GM23338 (cell line): ENCODE measurements at regions not wholly inside any gene's neighbourhood (a gene's known extent, or its start where the extent isn't known, plus 50 kb on each side); places are given as distances from the start of the nearest gene placed in this dataset.

Experiments used
- ATAC-seq: fragments of 200-7000 bp; cut with Tn5 transposase; 3 replicates; pipeline ENCODE4 v1.9.1; 2020
- DNase-seq: peaks from one replicate; pipeline ENCODE4 v3.0.0-alpha.2; 2015; ENCODE audit warnings: low spot score
- H2AFZ ChIP-seq: fragments of 200-600 bp; sonication (generic); 2 replicates; pipeline ENCODE4 v1.8.0; 2016; ENCODE audit warnings: antibody characterized with exemption, mild to moderate bottlenecking, moderate library complexity
- H3F3A ChIP-seq: fragments of 200-600 bp; sonication (generic); replicated peaks from 2 replicates; pipeline ENCODE4 v1.8.0; 2017; ENCODE audit warnings: antibody characterized with exemption, mixed run types, low read depth
- H3K27ac ChIP-seq: fragments of 200-600 bp; sonication (generic); 2 replicates; pipeline ENCODE4 v1.6.1; 2016; ENCODE audit warnings: low read depth
- H3K27me3 ChIP-seq: fragments of 200-600 bp; sonication (generic); 2 replicates; pipeline ENCODE4 v1.8.0; 2016; ENCODE audit warnings: mild to moderate bottlenecking, mixed run types, moderate library complexity; ENCODE audit not compliant: insufficient read depth
- H3K36me3 ChIP-seq: fragments of 200-600 bp; sonication (generic); 2 replicates; pipeline ENCODE4 v1.8.0; 2016; ENCODE audit warnings: mild to moderate bottlenecking; ENCODE audit not compliant: insufficient read depth
- H3K4me1 ChIP-seq: fragments of 200-600 bp; sonication (generic); 2 replicates; pipeline ENCODE4 v1.8.0; 2016; ENCODE audit warnings: mild to moderate bottlenecking, moderate library complexity; ENCODE audit not compliant: insufficient read depth
- H3K4me2 ChIP-seq: fragments of 200-600 bp; sonication (generic); 2 replicates; pipeline ENCODE4 v1.7.1; 2017; ENCODE audit warnings: mixed run types
- H3K4me3 ChIP-seq: fragments of 200-600 bp; sonication (generic); 2 replicates; pipeline ENCODE4 v1.6.1; 2016; ENCODE audit warnings: mixed run types
- H3K79me2 ChIP-seq: fragments of 200-600 bp; sonication (generic); replicated peaks from 2 replicates; pipeline ENCODE4 v1.8.0; 2017; ENCODE audit warnings: mild to moderate bottlenecking; ENCODE audit not compliant: insufficient read depth
- H3K9me2 ChIP-seq: fragments of 200-600 bp; sonication (generic); 2 replicates; pipeline ENCODE4 v1.8.0; 2017; ENCODE audit not compliant: insufficient read depth
- H4K20me1 ChIP-seq: fragments of 200-600 bp; sonication (generic); replicated peaks from 2 replicates; pipeline ENCODE4 v1.8.0; 2017; ENCODE audit warnings: mild to moderate bottlenecking; ENCODE audit not compliant: insufficient read depth
- H3K27ac Mint-ChIP-seq: 2 replicates; pipeline ENCODE4 v1.8.0; 2020; ENCODE audit warnings: inconsistent platforms, mild to moderate bottlenecking, moderate library complexity, mixed read lengths
- H3K27me3 Mint-ChIP-seq: 3 replicates; pipeline ENCODE4 v1.8.0; 2022; ENCODE audit warnings: low read depth, mild to moderate bottlenecking, moderate library complexity, mixed read lengths, inconsistent platforms; ENCODE audit not compliant: insufficient read depth, poor library complexity
- H3K36me3 Mint-ChIP-seq: 3 replicates; pipeline ENCODE4 v1.8.0; 2021; ENCODE audit warnings: low read depth, mild to moderate bottlenecking, inconsistent platforms, moderate library complexity, mixed read lengths
- H3K4me1 Mint-ChIP-seq: 3 replicates; pipeline ENCODE4 v1.8.0; 2020; ENCODE audit warnings: mild to moderate bottlenecking, inconsistent platforms, mixed read lengths
- H3K4me3 Mint-ChIP-seq: 3 replicates; pipeline ENCODE4 v1.8.0; 2021; ENCODE audit warnings: moderate library complexity, mild to moderate bottlenecking, inconsistent platforms, mixed read lengths
- H3K9me3 Mint-ChIP-seq: 3 replicates; pipeline ENCODE4 v1.8.0; 2020; ENCODE audit warnings: moderate library complexity, mild to moderate bottlenecking, inconsistent platforms, mixed read lengths
- CREB1 ChIP-seq: fragments of 250-450 bp; sonication (Bioruptor Pico); IDR thresholded peaks from 2 replicates; pipeline ENCODE4 v1.5.0; 2020; ENCODE audit warnings: low read depth, mild to moderate bottlenecking, moderate library complexity
- EZH2 ChIP-seq: fragments of 200-600 bp; sonication (generic); IDR thresholded peaks from one replicate; pipeline ENCODE4 v1.8.0; 2017; ENCODE audit warnings: antibody characterized with exemption, mild to moderate bottlenecking, low read depth; ENCODE audit not compliant: unreplicated experiment
- EZH2phosphoT487 ChIP-seq: fragments of 200-600 bp; sonication (generic); IDR thresholded peaks from one replicate; pipeline ENCODE4 v1.8.1; 2018; ENCODE audit warnings: antibody characterized with exemption; ENCODE audit not compliant: unreplicated experiment
- JUNB ChIP-seq: IDR thresholded peaks from one replicate; pipeline ENCODE4 v1.6.1; 2016; ENCODE audit warnings: antibody characterized with exemption; ENCODE audit not compliant: unreplicated experiment
- NANOG ChIP-seq: IDR thresholded peaks from 2 replicates; pipeline ENCODE4 v1.6.1; 2016; ENCODE audit warnings: antibody characterized with exemption, borderline replicate concordance
- POLR2AphosphoS5 ChIP-seq: IDR thresholded peaks from 2 replicates; pipeline ENCODE4 v1.6.1; 2016; ENCODE audit warnings: antibody characterized with exemption, low read depth
- STAT1 ChIP-seq: IDR thresholded peaks from one replicate; pipeline ENCODE4 v1.6.1; 2016; ENCODE audit warnings: antibody characterized with exemption; ENCODE audit not compliant: unreplicated experiment
- ZNF114 ChIP-seq: fragments of 250-450 bp; sonication (Bioruptor Pico); IDR thresholded peaks from 2 replicates; pipeline ENCODE4 v1.5.0; 2020; ENCODE audit warnings: mild to moderate bottlenecking, moderate library complexity
- ZNF331 ChIP-seq: fragments of 250-450 bp; sonication (Bioruptor Pico); IDR thresholded peaks from 2 replicates; pipeline ENCODE4 v1.5.0; 2020; ENCODE audit warnings: low read depth, mild to moderate bottlenecking, moderate library complexity
- TF ChIP-seq, protein P1 (sequence below): IDR thresholded peaks from 2 replicates; pipeline ENCODE4 v1.6.1; 2016; ENCODE audit warnings: antibody characterized with exemption
- TF ChIP-seq, protein P2 (sequence below): fragments of 250-450 bp; sonication (Bioruptor Pico); IDR thresholded peaks from 2 replicates; pipeline ENCODE4 v1.5.0; 2020; ENCODE audit warnings: mild to moderate bottlenecking, moderate library complexity
- TF ChIP-seq, protein P3 (sequence below): IDR thresholded peaks from one replicate; pipeline ENCODE4 v1.6.1; 2018; ENCODE audit warnings: antibody characterized with exemption; ENCODE audit not compliant: unreplicated experiment
- TF ChIP-seq, protein P4 (sequence below), 2 experiments: fragments of 200-600 bp in 1 of 2; sonication (generic) in 1 of 2; conservative IDR thresholded peaks; 2 replicates each; pipeline versions ENCODE4 v1.5.1 to v1.6.1; 2016 to 2017; ENCODE audit warnings: antibody characterized with exemption in 2 of 2, low read depth in 2 of 2, mild to moderate bottlenecking in 2 of 2, moderate library complexity in 1 of 2

DNA sequence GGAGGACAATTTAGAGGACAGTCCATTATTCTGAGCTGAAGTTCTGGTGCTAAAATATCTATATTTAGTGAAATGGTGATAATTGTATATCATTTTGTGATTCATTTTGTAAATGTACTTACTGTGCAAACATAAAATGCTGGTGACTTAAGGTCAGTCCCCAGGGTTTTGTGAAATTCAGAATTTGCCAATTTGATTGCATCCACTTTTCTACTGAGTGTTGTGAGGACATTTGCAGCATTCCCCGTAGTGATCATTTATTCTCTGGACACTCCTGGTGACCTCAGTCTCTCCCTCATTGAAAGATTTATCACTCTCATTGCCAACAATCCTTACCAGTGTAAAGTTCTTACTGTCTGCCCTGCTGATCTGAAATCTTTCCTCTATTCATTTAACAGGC lies 98.2 kb downstream of the SOCS6 start:
- no peaks in the 10 kb centered on the region; the same call in 2 of the 3 replicates for H3K9me3 Mint-ChIP-seq
- H3K4me3 Mint-ChIP-seq = no peak overlapping the region
- Histone ChIP-seq H3K9me2 (0 out of 2 replicates have a peak, but pooled peaks cover 3% of the 10 kb centered on the region), H2AFZ (no peak overlapping the region), H3K36me3 (no peaks in the 10 kb centered on the region), H3K79me2 (no peaks in the 10 kb centered on the region), H3K4me1 (no peaks in the 10 kb centered on the region), H3K4me2 (no peak overlapping the region), H3F3A (no peaks in the 10 kb centered on the region), H4K20me1 (no peaks in the 10 kb centered on the region), H3K4me3 (no peak overlapping the region), H3K27ac (no peak overlapping the region), H3K27me3 (no peaks in the 10 kb centered on the region)
- peaks cover 12% of the 10 kb centered on the region for H3K4me1 Mint-ChIP-seq
- H3K27ac Mint-ChIP-seq = no peak overlapping the region
- H3K36me3 Mint-ChIP-seq = no peaks in the 10 kb centered on the region
- TF ChIP-seq, protein P1, sequence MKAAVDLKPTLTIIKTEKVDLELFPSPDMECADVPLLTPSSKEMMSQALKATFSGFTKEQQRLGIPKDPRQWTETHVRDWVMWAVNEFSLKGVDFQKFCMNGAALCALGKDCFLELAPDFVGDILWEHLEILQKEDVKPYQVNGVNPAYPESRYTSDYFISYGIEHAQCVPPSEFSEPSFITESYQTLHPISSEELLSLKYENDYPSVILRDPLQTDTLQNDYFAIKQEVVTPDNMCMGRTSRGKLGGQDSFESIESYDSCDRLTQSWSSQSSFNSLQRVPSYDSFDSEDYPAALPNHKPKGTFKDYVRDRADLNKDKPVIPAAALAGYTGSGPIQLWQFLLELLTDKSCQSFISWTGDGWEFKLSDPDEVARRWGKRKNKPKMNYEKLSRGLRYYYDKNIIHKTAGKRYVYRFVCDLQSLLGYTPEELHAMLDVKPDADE = no peak
- TF ChIP-seq, protein P2, sequence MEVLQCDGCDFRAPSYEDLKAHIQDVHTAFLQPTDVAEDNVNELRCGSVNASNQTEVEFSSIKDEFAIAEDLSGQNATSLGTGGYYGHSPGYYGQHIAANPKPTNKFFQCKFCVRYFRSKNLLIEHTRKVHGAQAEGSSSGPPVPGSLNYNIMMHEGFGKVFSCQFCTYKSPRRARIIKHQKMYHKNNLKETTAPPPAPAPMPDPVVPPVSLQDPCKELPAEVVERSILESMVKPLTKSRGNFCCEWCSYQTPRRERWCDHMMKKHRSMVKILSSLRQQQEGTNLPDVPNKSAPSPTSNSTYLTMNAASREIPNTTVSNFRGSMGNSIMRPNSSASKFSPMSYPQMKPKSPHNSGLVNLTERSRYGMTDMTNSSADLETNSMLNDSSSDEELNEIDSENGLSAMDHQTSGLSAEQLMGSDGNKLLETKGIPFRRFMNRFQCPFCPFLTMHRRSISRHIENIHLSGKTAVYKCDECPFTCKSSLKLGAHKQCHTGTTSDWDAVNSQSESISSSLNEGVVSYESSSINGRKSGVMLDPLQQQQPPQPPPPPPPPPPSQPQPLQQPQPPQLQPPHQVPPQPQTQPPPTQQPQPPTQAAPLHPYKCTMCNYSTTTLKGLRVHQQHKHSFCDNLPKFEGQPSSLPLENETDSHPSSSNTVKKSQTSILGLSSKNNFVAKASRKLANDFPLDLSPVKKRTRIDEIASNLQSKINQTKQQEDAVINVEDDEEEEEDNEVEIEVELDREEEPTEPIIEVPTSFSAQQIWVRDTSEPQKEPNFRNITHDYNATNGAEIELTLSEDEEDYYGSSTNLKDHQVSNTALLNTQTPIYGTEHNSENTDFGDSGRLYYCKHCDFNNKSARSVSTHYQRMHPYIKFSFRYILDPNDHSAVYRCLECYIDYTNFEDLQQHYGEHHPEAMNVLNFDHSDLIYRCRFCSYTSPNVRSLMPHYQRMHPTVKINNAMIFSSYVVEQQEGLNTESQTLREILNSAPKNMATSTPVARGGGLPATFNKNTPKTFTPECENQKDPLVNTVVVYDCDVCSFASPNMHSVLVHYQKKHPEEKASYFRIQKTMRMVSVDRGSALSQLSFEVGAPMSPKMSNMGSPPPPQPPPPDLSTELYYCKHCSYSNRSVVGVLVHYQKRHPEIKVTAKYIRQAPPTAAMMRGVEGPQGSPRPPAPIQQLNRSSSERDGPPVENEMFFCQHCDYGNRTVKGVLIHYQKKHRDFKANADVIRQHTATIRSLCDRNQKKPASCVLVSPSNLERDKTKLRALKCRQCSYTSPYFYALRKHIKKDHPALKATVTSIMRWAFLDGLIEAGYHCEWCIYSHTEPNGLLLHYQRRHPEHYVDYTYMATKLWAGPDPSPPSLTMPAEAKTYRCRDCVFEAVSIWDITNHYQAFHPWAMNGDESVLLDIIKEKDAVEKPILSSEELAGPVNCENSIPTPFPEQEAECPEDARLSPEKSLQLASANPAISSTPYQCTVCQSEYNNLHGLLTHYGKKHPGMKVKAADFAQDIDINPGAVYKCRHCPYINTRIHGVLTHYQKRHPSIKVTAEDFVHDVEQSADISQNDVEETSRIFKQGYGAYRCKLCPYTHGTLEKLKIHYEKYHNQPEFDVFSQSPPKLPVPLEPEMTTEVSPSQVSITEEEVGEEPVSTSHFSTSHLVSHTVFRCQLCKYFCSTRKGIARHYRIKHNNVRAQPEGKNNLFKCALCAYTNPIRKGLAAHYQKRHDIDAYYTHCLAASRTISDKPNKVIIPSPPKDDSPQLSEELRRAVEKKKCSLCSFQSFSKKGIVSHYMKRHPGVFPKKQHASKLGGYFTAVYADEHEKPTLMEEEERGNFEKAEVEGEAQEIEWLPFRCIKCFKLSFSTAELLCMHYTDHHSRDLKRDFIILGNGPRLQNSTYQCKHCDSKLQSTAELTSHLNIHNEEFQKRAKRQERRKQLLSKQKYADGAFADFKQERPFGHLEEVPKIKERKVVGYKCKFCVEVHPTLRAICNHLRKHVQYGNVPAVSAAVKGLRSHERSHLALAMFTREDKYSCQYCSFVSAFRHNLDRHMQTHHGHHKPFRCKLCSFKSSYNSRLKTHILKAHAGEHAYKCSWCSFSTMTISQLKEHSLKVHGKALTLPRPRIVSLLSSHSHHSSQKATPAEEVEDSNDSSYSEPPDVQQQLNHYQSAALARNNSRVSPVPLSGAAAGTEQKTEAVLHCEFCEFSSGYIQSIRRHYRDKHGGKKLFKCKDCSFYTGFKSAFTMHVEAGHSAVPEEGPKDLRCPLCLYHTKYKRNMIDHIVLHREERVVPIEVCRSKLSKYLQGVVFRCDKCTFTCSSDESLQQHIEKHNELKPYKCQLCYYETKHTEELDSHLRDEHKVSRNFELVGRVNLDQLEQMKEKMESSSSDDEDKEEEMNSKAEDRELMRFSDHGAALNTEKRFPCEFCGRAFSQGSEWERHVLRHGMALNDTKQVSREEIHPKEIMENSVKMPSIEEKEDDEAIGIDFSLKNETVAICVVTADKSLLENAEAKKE (CRISPR knock-in tag) = no peak
- TF ChIP-seq, protein P3, sequence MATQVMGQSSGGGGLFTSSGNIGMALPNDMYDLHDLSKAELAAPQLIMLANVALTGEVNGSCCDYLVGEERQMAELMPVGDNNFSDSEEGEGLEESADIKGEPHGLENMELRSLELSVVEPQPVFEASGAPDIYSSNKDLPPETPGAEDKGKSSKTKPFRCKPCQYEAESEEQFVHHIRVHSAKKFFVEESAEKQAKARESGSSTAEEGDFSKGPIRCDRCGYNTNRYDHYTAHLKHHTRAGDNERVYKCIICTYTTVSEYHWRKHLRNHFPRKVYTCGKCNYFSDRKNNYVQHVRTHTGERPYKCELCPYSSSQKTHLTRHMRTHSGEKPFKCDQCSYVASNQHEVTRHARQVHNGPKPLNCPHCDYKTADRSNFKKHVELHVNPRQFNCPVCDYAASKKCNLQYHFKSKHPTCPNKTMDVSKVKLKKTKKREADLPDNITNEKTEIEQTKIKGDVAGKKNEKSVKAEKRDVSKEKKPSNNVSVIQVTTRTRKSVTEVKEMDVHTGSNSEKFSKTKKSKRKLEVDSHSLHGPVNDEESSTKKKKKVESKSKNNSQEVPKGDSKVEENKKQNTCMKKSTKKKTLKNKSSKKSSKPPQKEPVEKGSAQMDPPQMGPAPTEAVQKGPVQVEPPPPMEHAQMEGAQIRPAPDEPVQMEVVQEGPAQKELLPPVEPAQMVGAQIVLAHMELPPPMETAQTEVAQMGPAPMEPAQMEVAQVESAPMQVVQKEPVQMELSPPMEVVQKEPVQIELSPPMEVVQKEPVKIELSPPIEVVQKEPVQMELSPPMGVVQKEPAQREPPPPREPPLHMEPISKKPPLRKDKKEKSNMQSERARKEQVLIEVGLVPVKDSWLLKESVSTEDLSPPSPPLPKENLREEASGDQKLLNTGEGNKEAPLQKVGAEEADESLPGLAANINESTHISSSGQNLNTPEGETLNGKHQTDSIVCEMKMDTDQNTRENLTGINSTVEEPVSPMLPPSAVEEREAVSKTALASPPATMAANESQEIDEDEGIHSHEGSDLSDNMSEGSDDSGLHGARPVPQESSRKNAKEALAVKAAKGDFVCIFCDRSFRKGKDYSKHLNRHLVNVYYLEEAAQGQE = no peak
- TF ChIP-seq, protein P4, sequence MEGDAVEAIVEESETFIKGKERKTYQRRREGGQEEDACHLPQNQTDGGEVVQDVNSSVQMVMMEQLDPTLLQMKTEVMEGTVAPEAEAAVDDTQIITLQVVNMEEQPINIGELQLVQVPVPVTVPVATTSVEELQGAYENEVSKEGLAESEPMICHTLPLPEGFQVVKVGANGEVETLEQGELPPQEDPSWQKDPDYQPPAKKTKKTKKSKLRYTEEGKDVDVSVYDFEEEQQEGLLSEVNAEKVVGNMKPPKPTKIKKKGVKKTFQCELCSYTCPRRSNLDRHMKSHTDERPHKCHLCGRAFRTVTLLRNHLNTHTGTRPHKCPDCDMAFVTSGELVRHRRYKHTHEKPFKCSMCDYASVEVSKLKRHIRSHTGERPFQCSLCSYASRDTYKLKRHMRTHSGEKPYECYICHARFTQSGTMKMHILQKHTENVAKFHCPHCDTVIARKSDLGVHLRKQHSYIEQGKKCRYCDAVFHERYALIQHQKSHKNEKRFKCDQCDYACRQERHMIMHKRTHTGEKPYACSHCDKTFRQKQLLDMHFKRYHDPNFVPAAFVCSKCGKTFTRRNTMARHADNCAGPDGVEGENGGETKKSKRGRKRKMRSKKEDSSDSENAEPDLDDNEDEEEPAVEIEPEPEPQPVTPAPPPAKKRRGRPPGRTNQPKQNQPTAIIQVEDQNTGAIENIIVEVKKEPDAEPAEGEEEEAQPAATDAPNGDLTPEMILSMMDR (conservative IDR thresholded peaks at IDR 0.05; ENCODE audit: low read depth in 2 of 2) = no peak
- no peak for TF ChIP-seq POLR2AphosphoS5
- TF ChIP-seq JUNB = no peak
- no peak for TF ChIP-seq ZNF114
- no peak for TF ChIP-seq CREB1 (CRISPR knock-in tag)
- TF ChIP-seq ZNF331 = no peak
- TF ChIP-seq STAT1 = no peak
- no peak for TF ChIP-seq NANOG
- TF ChIP-seq EZH2phosphoT487 = no peak
- TF ChIP-seq EZH2 = no peak
- DNase-seq (no peak), ATAC-seq (no peak)
- H3K27me3 Mint-ChIP-seq = peaks cover 7% of the 10 kb centered on the region
